Adrenal gland (tissue), 5 donors: ENCODE measurements at regions not wholly inside any gene's neighbourhood (a gene's known extent, or its start where the extent isn't known, plus 50 kb on each side); places are given as distances from the start of the nearest gene placed in this dataset.

Experiments used
- POLR2A ChIP-seq, 2 donors: fragments of 450-650 bp; IDR thresholded peaks; one replicate each; pipeline ENCODE4 v1.6.1; 2017; ENCODE audit warnings: antibody characterized with exemption in 2 of 2, mild to moderate bottlenecking in 2 of 2, moderate library complexity in 1 of 2
- TF ChIP-seq, protein P1 (sequence below), 6 experiments: fragments of 450-650 bp in 4 of 6; fragments of 200-600 bp in 2 of 6; sonication (generic) in 1 of 6; IDR thresholded peaks; 1 replicate in 5 of 6; 2 replicates in 1 of 6; pipeline versions ENCODE4 v1.5.1 to v1.8.0; 2016 to 2021; ENCODE audit warnings: antibody characterized with exemption in 6 of 6, mild to moderate bottlenecking in 2 of 6, moderate library complexity in 1 of 6
- donor health status: DM: no; HTN: no; CAD: no.

DNA sequence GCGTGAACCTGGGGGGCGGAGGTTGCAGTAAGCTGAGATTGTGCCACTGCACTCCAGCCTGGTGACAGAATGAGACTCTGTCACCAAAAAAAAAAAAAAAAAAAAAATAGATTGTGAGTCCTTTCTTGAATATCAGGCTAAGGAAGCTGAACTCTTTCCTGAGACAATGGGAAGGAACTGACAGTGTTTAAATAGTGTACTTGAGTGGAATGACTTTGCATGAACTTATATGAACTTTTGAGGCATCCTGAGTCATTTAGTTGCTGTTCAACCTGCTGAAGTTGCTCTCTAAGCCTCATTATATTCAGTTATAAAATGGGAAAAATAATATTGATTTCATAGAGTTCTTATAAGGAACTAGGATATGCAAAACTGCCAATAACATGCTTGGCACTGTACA lies 79.3 kb upstream of the LIMCH1 start:
- TF ChIP-seq, protein P1, sequence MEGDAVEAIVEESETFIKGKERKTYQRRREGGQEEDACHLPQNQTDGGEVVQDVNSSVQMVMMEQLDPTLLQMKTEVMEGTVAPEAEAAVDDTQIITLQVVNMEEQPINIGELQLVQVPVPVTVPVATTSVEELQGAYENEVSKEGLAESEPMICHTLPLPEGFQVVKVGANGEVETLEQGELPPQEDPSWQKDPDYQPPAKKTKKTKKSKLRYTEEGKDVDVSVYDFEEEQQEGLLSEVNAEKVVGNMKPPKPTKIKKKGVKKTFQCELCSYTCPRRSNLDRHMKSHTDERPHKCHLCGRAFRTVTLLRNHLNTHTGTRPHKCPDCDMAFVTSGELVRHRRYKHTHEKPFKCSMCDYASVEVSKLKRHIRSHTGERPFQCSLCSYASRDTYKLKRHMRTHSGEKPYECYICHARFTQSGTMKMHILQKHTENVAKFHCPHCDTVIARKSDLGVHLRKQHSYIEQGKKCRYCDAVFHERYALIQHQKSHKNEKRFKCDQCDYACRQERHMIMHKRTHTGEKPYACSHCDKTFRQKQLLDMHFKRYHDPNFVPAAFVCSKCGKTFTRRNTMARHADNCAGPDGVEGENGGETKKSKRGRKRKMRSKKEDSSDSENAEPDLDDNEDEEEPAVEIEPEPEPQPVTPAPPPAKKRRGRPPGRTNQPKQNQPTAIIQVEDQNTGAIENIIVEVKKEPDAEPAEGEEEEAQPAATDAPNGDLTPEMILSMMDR (IDR thresholded peaks at IDR 0.05), result no peak
- TF ChIP-seq POLR2A (IDR thresholded peaks at IDR 0.05), result no peak
